OCI-LY1 (cell line): ENCODE measurements at regions not wholly inside any gene's neighbourhood (a gene's known extent, or its start where the extent isn't known, plus 50 kb on each side); places are given as distances from the start of the nearest gene placed in this dataset.

Source experiments
- H2AFZ ChIP-seq: fragments of 200-600 bp; sonication (generic), shearing (Covaris generic); 2 replicates; pipeline ENCODE4 v1.6.0; 2014; ENCODE audit warnings: antibody characterized with exemption, mild to moderate bottlenecking, low read length
- H3F3A ChIP-seq: fragments of 200-600 bp; sonication (generic), shearing (Covaris generic); 2 replicates; pipeline ENCODE4 v1.6.0; 2014; ENCODE audit warnings: mild to moderate bottlenecking, antibody characterized with exemption, low read length, moderate library complexity; ENCODE audit not compliant: insufficient read depth
- H3K27ac ChIP-seq: fragments of 200-600 bp; sonication (generic); 2 replicates; pipeline ENCODE4 v1.5.1; 2014; ENCODE audit warnings: low read length, mixed run types, mild to moderate bottlenecking, low read depth; ENCODE audit not compliant: poor library complexity, severe bottlenecking
- H3K27me3 ChIP-seq: fragments of 200-600 bp; sonication (generic); 2 replicates; pipeline ENCODE4 v1.6.0; 2014; ENCODE audit warnings: antibody characterized with exemption, mild to moderate bottlenecking, low read length, moderate library complexity; ENCODE audit not compliant: insufficient read depth
- H3K36me3 ChIP-seq: fragments of 200-600 bp; sonication (generic); 2 replicates; pipeline ENCODE4 v1.6.1; 2014; ENCODE audit warnings: mild to moderate bottlenecking, antibody characterized with exemption, low read length, moderate library complexity, mixed read lengths; ENCODE audit not compliant: insufficient read depth
- H3K4me1 ChIP-seq: fragments of 200-600 bp; sonication (generic); 2 replicates; pipeline ENCODE4 v1.5.1; 2014; ENCODE audit warnings: mild to moderate bottlenecking, low read length, moderate library complexity; ENCODE audit not compliant: insufficient read depth, severe bottlenecking
- H3K4me2 ChIP-seq: fragments of 200-600 bp; sonication (generic), shearing (Covaris generic); 2 replicates; pipeline ENCODE4 v1.6.1; 2014; ENCODE audit warnings: low read length
- H3K4me3 ChIP-seq: fragments of 200-600 bp; sonication (generic); 2 replicates; pipeline ENCODE4 v1.5.1; 2014; ENCODE audit warnings: low read length, low read depth, mild to moderate bottlenecking, mixed read lengths; ENCODE audit not compliant: poor library complexity, severe bottlenecking
- H3K79me2 ChIP-seq: fragments of 200-600 bp; shearing (Covaris generic); 2 replicates; pipeline ENCODE4 v1.6.1; 2016; ENCODE audit warnings: mixed run types, low read length, mixed read lengths; ENCODE audit not compliant: insufficient read depth
- H3K9ac ChIP-seq: fragments of 200-600 bp; sonication (generic), shearing (Covaris generic); 2 replicates; pipeline ENCODE4 v1.6.1; 2014; ENCODE audit warnings: mild to moderate bottlenecking, low read length, mixed read lengths
- H3K9me2 ChIP-seq: fragments of 200-600 bp; sonication (generic), shearing (Covaris generic); 2 replicates; pipeline ENCODE4 v1.6.1; 2014; ENCODE audit warnings: low read depth, mild to moderate bottlenecking, low read length, mixed read lengths
- H3K9me3 ChIP-seq: fragments of 200-600 bp; shearing (Covaris generic); 2 replicates; pipeline ENCODE4 v1.6.1; 2014; ENCODE audit warnings: low read length, mixed read lengths
- H4K20me1 ChIP-seq: fragments of 200-600 bp; sonication (generic), shearing (Covaris generic); 2 replicates; pipeline ENCODE4 v1.6.0; 2016; ENCODE audit warnings: mild to moderate bottlenecking, low read length; ENCODE audit not compliant: insufficient read depth
- EZH2 ChIP-seq: fragments of 200-600 bp; sonication (generic), shearing (Covaris generic); IDR thresholded peaks from 2 replicates; pipeline ENCODE4 v1.8.0; 2017; ENCODE audit warnings: borderline replicate concordance, mixed run types, mild to moderate bottlenecking, antibody characterized with exemption, low read length, moderate library complexity, mixed read lengths
- TF ChIP-seq, protein P1 (sequence below): fragments of 200-600 bp; sonication (generic), shearing (Covaris generic); IDR thresholded peaks from 2 replicates; pipeline ENCODE4 v1.5.1; 2017; ENCODE audit warnings: mild to moderate bottlenecking, antibody characterized with exemption, low read length, moderate library complexity, mixed read lengths

DNA sequence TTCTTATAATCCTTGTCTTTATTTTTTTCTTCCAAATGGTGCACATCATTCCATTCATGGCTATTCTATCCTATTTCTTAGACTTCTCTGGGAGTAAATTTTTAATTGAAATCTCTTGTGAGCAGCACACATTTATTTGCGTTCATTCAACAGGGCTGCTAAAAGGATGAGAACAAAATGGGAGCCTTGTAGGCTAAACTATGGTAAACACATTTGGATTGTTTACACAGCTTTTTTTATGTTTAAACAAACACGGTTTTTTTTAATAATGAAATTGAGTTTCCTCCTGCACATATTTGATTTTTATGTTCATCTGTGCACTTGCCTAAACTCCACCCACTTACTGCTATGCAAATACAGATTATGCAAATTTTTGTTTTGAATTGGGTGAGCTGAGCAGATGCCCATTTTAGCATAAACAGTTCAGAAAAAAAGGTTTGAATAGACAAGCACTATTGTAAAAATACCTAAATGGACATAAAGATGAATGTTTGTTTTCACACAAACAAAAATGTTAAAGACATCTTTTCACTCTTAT, 92.0 kb downstream of the OLIG3 start:
- H2AFZ ChIP-seq: no peak overlapping the region
- no peaks in the 10 kb centered on the region for H3K4me1 ChIP-seq

DNA sequence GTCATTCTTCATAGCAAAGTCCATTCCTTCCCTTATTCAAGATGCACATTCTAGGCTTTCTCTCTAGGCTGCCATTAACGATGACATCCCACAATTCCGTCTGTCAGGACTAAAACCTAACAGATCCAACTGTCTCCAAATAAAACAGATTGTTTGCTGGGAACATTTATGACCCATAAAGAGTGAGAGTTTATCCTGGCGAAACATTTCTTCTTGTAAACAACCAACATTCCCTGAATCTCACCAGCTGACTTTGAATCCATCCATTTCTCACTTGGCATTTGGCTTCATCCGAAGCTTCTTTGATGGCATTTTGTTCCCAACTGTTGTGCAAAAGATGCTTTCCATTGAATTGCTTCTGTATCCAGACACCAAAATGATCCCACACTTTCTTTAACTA, 93.1 kb downstream of the OLIG3 start:
- Histone ChIP-seq H3K9me2 (no peaks in the 10 kb centered on the region), H3F3A (no peaks in the 10 kb centered on the region), H3K79me2 (no peaks in the 10 kb centered on the region), H3K36me3 (no peaks in the 10 kb centered on the region), H3K27me3 (no peaks in the 10 kb centered on the region), H4K20me1 (no peaks in the 10 kb centered on the region), H3K9me3 (no peaks in the 10 kb centered on the region), H3K4me2 (no peak overlapping the region), H2AFZ (no peak overlapping the region), H3K4me3 (no peak overlapping the region), H3K4me1 (no peaks in the 10 kb centered on the region), H3K9ac (no peak overlapping the region), H3K27ac (no peak overlapping the region)
- TF ChIP-seq, protein P1, sequence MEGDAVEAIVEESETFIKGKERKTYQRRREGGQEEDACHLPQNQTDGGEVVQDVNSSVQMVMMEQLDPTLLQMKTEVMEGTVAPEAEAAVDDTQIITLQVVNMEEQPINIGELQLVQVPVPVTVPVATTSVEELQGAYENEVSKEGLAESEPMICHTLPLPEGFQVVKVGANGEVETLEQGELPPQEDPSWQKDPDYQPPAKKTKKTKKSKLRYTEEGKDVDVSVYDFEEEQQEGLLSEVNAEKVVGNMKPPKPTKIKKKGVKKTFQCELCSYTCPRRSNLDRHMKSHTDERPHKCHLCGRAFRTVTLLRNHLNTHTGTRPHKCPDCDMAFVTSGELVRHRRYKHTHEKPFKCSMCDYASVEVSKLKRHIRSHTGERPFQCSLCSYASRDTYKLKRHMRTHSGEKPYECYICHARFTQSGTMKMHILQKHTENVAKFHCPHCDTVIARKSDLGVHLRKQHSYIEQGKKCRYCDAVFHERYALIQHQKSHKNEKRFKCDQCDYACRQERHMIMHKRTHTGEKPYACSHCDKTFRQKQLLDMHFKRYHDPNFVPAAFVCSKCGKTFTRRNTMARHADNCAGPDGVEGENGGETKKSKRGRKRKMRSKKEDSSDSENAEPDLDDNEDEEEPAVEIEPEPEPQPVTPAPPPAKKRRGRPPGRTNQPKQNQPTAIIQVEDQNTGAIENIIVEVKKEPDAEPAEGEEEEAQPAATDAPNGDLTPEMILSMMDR: no peak
- no peak for TF ChIP-seq EZH2

More for the DNA sequence above, 92.0 kb downstream of the OLIG3 start:
- no peaks in the 10 kb centered on the region for H3K9me2 ChIP-seq
- no peaks in the 10 kb centered on the region for H4K20me1 ChIP-seq
- no peak overlapping the region for H3K4me3 ChIP-seq
- no peaks in the 10 kb centered on the region for H3F3A ChIP-seq
- no peak overlapping the region for H3K9ac ChIP-seq
- H3K27ac ChIP-seq: no peak overlapping the region
- no peaks in the 10 kb centered on the region for H3K27me3 ChIP-seq
- H3K9me3 ChIP-seq: no peaks in the 10 kb centered on the region
- no peaks in the 10 kb centered on the region for H3K79me2 ChIP-seq
- H3K36me3 ChIP-seq: no peaks in the 10 kb centered on the region
- TF ChIP-seq, protein P1: no peak
- TF ChIP-seq EZH2: no peak
- H3K4me2 ChIP-seq: no peak overlapping the region

- Histone ChIP-seq H3K4me1 (no peaks in the 10 kb centered on the region), H3K4me3 (no peak overlapping the region), H3K36me3 (no peaks in the 10 kb centered on the region), H3K9me3 (no peaks in the 10 kb centered on the region), H4K20me1 (no peaks in the 10 kb centered on the region), H2AFZ (no peak overlapping the region), H3K9ac (no peak overlapping the region), H3K4me2 (no peak overlapping the region), H3F3A (no peaks in the 10 kb centered on the region), H3K9me2 (no peaks in the 10 kb centered on the region), H3K79me2 (no peaks in the 10 kb centered on the region), H3K27me3 (no peaks in the 10 kb centered on the region), H3K27ac (no peak overlapping the region)
- no peak for TF ChIP-seq EZH2
- TF ChIP-seq, protein P1: no peak
Measured at GRCh38 chr6:137399881-137400443, 94.2 kb downstream of the OLIG3 start.
